ENCODE measurements at regions not wholly inside any gene's neighbourhood (a gene's known extent, or its start where the extent isn't known, plus 50 kb on each side); places are given as distances from the start of the nearest gene placed in this dataset.

DNA sequence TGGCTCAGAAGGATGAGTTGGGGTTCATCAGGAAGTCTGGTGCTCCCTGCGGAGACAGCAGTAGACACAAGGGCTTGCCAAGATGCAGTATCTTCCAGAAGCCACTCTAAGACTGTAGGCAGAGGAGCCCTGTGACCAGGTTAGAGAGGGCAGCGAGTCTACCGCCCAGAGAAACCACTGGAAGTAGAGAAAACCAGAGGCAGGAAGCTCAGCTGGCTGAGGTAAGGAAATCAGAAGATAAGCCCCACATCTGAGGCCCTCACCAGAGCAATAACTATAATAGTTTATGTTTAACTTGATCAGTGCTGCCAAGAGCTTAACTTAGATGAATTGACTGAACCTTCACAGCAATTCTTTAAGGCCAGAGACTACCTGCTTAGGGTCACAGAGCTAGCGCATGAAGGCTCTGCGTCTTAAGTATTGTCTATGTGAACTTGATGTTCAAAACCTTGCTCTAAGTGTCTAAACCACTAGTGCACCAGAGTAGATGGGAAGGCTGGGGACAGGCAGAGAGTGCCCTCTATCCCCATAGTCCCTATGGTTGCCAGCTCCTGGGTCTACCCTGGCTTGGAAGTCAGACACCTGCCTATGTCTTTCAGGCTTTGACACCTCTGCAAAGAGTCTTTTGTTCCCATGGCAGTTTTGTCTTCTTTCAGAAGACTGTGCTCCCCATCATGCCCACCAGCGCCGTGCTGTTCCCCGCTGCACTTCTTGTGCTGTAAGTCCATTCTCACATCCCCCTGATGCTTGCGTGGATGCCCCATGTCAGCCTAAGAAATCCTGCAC is 228.2 kb upstream of the KLF4 start:
- TF ChIP-seq, protein P1, sequence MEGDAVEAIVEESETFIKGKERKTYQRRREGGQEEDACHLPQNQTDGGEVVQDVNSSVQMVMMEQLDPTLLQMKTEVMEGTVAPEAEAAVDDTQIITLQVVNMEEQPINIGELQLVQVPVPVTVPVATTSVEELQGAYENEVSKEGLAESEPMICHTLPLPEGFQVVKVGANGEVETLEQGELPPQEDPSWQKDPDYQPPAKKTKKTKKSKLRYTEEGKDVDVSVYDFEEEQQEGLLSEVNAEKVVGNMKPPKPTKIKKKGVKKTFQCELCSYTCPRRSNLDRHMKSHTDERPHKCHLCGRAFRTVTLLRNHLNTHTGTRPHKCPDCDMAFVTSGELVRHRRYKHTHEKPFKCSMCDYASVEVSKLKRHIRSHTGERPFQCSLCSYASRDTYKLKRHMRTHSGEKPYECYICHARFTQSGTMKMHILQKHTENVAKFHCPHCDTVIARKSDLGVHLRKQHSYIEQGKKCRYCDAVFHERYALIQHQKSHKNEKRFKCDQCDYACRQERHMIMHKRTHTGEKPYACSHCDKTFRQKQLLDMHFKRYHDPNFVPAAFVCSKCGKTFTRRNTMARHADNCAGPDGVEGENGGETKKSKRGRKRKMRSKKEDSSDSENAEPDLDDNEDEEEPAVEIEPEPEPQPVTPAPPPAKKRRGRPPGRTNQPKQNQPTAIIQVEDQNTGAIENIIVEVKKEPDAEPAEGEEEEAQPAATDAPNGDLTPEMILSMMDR (conservative IDR thresholded peaks at IDR 0.05; ENCODE audit: low read length), result no peak
- TF ChIP-seq EZH2phosphoT487 (IDR thresholded peaks at IDR 0.05; ENCODE audit: borderline replicate concordance), result no peak

All from Loucy (cell line).